Endothelial cell (in vitro differentiated cells): ENCODE measurements at regions not wholly inside any gene's neighbourhood (a gene's known extent, or its start where the extent isn't known, plus 50 kb on each side); places are given as distances from the start of the nearest gene placed in this dataset.

Experiments used
- DNase-seq: peaks from one replicate; pipeline ENCODE4 v3.0.0; 2021; ENCODE audit warnings: low spot score
- H3K27ac Mint-ChIP-seq: one replicate; pipeline ENCODE4 v1.8.0; 2021; ENCODE audit warnings: mixed read lengths, inconsistent platforms; ENCODE audit not compliant: unreplicated experiment
- H3K27me3 Mint-ChIP-seq: one replicate; pipeline ENCODE4 v1.8.0; 2021; ENCODE audit warnings: mild to moderate bottlenecking, moderate library complexity, mixed read lengths, inconsistent platforms; ENCODE audit not compliant: unreplicated experiment
- H3K36me3 Mint-ChIP-seq: one replicate; pipeline ENCODE4 v1.8.0; 2021; ENCODE audit warnings: mild to moderate bottlenecking, low read depth, mixed read lengths, inconsistent platforms; ENCODE audit not compliant: unreplicated experiment
- H3K4me1 Mint-ChIP-seq: one replicate; pipeline ENCODE4 v1.8.0; 2021; ENCODE audit warnings: mild to moderate bottlenecking, mixed read lengths, inconsistent platforms; ENCODE audit not compliant: unreplicated experiment
- H3K4me3 Mint-ChIP-seq: one replicate; pipeline ENCODE4 v1.8.0; 2021; ENCODE audit warnings: mild to moderate bottlenecking, mixed read lengths, inconsistent platforms; ENCODE audit not compliant: unreplicated experiment
- H3K9me3 Mint-ChIP-seq: one replicate; pipeline ENCODE4 v1.8.0; 2021; ENCODE audit warnings: mixed read lengths, inconsistent platforms; ENCODE audit not compliant: unreplicated experiment
- CTCF ChIP-seq: fragments of 200-600 bp; sonication (generic); IDR thresholded peaks from one replicate; pipeline ENCODE4 v1.5.0; 2021; ENCODE audit warnings: antibody characterized with exemption; ENCODE audit not compliant: unreplicated experiment

- peaks cover 2% of the 10 kb centered on the region for H3K27me3 Mint-ChIP-seq
- no peak overlapping the region for H3K27ac Mint-ChIP-seq
- no peaks in the 10 kb centered on the region for H3K9me3 Mint-ChIP-seq
- no peak overlapping the region for H3K4me3 Mint-ChIP-seq
- no peak for TF ChIP-seq CTCF
- peaks cover 40% of the 10 kb centered on the region for H3K4me1 Mint-ChIP-seq
- H3K36me3 Mint-ChIP-seq = no peaks in the 10 kb centered on the region
- DNase-seq = no peak
These were observed 59.4 kb upstream of the PTPN3 start for GRCh38 chr9:109557481-109557880.

- H3K27me3 Mint-ChIP-seq = peaks cover 2% of the 10 kb centered on the region
- TF ChIP-seq CTCF = no peak
- H3K9me3 Mint-ChIP-seq = no peaks in the 10 kb centered on the region
- H3K27ac Mint-ChIP-seq = no peak overlapping the region
- peaks cover 40% of the 10 kb centered on the region for H3K4me1 Mint-ChIP-seq
- no peak for DNase-seq
- H3K4me3 Mint-ChIP-seq = no peak overlapping the region
- no peaks in the 10 kb centered on the region for H3K36me3 Mint-ChIP-seq
These were observed 60.6 kb upstream of the PTPN3 start for GRCh38 chr9:109558718-109559151.

GRCh38 chr9:109560470-109561132 is 62.5 kb upstream of the PTPN3 start:
- H3K27ac Mint-ChIP-seq = no peak overlapping the region
- no peak for TF ChIP-seq CTCF
- no peaks in the 10 kb centered on the region for H3K36me3 Mint-ChIP-seq
- H3K4me1 Mint-ChIP-seq = peaks cover 35% of the 10 kb centered on the region
- peaks cover 2% of the 10 kb centered on the region for H3K27me3 Mint-ChIP-seq
- H3K9me3 Mint-ChIP-seq = no peaks in the 10 kb centered on the region
- H3K4me3 Mint-ChIP-seq = no peak overlapping the region
- peak; percentile 14 for DNase-seq

- no peak for DNase-seq
- peaks cover 2% of the 10 kb centered on the region for H3K27me3 Mint-ChIP-seq
- TF ChIP-seq CTCF = no peak
These were observed 63.0 kb upstream of the PTPN3 start for GRCh38 chr9:109561137-109561536.

GRCh38 chr9:109568089-109568488 is 70.0 kb upstream of the PTPN3 start:
- Mint-ChIP-seq H3K36me3 (no peaks in the 10 kb centered on the region), H3K4me3 (no peak overlapping the region), H3K4me1 (no peaks in the 10 kb centered on the region), H3K27ac (no peak overlapping the region), H3K9me3 (no peaks in the 10 kb centered on the region), H3K27me3 (peaks cover 3% of the 10 kb centered on the region)
- no peak for TF ChIP-seq CTCF
- no peak for DNase-seq

More at GRCh38 chr9:109561137-109561536, 63.0 kb upstream of the PTPN3 start:
- Mint-ChIP-seq H3K36me3 (no peaks in the 10 kb centered on the region), H3K9me3 (no peaks in the 10 kb centered on the region), H3K4me3 (no peak overlapping the region), H3K4me1 (peaks cover 30% of the 10 kb centered on the region), H3K27ac (no peak overlapping the region)
